ENCODE measurements at regions not wholly inside any gene's neighbourhood (a gene's known extent, or its start where the extent isn't known, plus 50 kb on each side); places are given as distances from the start of the nearest gene placed in this dataset.

- TF ChIP-seq, protein P1, sequence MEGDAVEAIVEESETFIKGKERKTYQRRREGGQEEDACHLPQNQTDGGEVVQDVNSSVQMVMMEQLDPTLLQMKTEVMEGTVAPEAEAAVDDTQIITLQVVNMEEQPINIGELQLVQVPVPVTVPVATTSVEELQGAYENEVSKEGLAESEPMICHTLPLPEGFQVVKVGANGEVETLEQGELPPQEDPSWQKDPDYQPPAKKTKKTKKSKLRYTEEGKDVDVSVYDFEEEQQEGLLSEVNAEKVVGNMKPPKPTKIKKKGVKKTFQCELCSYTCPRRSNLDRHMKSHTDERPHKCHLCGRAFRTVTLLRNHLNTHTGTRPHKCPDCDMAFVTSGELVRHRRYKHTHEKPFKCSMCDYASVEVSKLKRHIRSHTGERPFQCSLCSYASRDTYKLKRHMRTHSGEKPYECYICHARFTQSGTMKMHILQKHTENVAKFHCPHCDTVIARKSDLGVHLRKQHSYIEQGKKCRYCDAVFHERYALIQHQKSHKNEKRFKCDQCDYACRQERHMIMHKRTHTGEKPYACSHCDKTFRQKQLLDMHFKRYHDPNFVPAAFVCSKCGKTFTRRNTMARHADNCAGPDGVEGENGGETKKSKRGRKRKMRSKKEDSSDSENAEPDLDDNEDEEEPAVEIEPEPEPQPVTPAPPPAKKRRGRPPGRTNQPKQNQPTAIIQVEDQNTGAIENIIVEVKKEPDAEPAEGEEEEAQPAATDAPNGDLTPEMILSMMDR (IDR thresholded peaks at IDR 0.05): no peak
- no peak for TF ChIP-seq POLR2A (IDR thresholded peaks at IDR 0.05)
These were observed 158.8 kb upstream of the FAM47C start for GRCh38 chrX:36849407-36849806.
